ENCODE measurements at regions not wholly inside any gene's neighbourhood (a gene's known extent, or its start where the extent isn't known, plus 50 kb on each side); places are given as distances from the start of the nearest gene placed in this dataset.
"Not testable (repeated sequence)": the region's sequence is repeated elsewhere in the genome, so short reads cannot be mapped to it uniquely, and the experiment has no call there.

DNA sequence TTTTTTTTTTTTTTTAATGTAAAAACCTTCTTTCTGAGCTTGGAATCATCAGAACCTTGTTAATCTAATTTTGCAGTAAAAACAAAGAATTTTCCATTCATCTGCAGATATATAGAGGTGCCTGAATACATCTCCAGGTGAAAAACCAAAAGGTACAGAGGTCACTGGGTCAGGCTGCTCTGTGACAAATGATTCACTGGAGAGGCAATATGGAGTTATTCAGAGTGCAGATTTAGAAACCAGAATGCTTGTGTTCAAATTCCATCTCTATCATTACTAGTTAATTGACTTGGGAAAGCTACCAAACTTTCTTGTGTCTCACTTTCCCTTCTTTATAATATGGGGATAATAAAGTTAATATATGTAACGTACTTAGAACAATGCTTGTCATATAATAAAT is 51.5 kb upstream of the C1orf53 start:
- DNase-seq (ENCODE audit: low spot score) = no peak

DNA sequence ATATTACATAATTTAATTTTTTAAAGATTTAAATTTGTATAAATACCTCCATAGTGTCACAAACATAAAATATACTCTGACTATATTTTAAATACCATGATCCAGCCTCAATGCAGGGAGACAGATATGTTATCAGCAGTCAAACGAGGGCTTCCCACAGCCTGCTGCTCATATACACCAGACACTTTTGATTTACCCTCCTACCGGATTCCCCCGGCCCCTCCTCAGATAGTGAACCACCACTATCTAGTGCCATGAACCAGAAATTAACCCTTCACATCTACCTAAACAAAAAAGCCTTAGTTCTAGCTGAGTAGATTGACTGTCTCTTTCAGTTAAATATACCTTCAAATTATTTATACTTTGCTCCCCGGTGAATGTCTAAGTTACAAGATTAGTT is 52.4 kb upstream of the C1orf53 start:
- no peak for DNase-seq (ENCODE audit: low spot score)

DNA sequence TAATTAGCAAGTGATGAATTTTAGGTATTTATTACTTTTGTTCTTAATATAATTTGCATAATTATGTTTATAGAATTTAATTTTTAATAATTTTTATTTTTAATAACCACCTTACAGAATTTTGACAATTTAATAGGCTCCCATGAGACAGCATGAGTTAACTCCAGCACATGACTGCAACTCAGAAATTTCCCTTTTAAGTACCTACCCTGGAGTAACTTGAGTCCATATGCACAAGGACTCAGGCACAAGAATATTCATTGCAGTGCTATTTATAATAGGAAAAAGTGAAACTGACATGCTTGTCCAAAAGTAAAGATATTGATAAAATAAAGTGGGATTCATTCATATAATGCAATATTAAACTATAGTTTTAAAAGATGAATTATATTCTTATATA is 54.1 kb upstream of the C1orf53 start:
- DNase-seq (ENCODE audit: low spot score) = no peak

DNA sequence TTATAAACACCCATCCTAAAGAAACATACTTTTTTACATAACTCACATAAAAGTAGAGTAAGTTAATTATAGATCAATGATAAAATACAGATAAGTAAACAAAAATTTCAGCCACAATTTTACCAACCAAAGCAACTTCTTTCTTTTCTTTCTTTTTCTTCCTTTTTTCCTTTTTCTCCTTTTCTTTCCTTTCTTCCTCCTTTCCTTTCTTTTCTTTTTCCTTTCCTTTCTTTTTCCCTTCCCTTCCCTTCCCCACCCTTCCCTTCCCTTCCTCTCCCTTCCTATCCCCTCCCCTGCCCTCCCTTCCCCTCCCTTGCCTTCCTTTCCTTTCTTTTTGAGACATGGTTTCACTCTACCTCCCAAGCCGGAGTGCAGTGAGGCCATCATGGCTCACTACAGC is 56.5 kb upstream of the C1orf53 start:
- DNase-seq (ENCODE audit: low spot score) = no peak

DNA sequence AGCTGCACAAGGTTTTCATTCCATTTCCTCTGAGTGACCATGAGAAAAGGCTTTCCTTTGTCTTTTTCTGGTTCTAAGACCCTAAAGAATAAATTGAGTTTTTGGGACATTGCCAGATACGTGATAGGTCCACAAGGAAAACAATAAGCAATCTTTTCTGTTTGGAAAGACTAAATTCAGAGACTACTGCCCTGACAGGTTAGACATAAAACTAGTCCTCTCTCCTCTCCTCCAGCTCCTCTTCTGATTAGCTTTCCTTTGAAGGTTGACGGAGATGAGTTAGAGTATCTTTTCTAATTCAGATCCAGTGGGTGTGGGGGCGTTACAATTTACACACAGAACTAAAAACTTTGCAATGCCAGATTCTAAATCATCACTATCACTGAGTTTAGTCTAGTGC is 57.8 kb upstream of the C1orf53 start:
- no peak for DNase-seq (ENCODE audit: low spot score)

DNA sequence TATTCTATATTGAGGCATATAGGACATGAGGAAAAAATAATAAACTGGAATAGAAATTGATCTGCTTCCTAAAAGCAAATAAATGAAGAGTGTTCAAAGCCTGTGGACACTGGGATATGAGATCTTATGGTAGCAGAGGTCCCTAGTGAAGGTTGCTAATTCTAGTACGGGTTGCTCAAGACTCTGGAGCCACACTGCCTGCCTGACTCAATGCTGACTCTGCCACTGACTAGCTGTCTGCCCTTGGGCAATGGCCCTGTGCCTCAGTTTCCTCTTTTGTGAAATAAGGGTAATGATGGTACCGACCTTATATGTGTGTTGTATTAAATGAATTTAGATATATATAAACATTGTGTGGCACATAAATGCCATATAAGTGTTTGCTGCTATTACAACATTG is 59.0 kb upstream of the C1orf53 start:
- DNase-seq (ENCODE audit: low spot score) = no peak

DNA sequence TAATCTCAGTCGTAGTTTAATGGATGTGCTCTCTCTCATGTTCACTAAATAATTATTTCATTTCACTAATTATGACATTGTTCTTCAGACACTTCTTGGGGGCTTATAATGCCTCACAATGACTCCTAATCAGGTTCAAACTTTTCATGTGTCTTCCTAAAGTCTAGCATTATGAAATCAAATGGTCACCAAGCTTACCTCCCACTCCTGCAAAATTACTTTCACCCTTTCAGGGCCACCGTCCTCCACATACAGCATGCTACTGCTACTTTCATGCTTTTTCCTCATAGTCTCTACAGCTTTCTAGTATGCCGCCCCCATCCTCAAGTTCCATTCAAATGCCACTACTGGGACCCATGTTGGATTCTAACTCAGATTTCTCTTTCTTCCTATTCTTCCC is 59.8 kb upstream of the C1orf53 start:
- DNase-seq (ENCODE audit: low spot score) = no peak

DNA sequence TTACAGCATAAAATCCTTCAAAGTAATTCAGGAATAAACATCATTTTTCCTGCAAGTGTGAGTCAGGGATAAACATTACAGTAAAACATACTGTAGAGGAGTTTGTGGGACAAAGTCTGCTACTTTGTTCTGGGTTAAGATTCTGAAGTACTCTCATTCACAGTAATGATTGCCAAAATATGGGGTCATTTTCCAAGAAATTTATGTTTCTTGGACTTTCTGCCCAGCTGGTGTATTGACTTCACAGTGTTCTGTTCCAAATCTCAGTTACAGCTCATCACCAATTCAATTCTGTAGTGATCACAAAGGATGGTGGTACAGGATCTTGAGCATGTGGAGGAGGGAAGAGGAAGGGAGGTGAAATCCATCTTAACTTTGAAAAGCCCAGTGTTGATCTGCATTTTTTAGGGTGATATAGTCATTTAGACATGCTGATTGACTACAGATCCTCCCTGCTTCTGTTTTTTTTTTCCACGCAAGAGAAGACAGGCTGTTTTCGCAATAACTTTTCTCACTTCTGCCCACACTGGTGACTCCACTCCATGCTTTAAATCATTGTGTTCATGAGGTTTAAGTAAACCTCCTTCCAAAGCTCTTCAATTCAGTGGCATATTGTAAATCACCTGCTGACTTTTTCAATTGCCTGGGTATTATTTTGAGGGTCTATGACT is 60.4 kb upstream of the C1orf53 start:
- DNase-seq (ENCODE audit: low spot score) = no peak

DNA sequence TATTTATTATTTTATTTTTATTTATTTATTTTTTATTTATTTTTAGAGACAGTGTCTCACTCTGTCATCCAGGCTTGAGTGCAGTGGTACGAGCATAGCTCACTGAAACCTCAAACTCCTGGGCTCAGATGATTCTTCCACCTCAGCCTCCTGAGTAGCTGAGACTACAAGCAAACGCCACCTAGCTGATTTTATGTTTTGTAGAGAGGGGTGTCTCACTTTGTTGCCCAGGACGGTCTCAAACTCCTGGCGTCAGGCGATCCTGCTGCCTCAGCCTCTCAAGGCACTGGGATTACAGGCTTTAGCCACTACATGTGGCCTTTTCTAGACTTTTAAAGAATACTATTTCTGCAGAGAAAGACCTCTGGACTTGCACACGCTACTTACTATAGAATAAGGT is 61.3 kb upstream of the C1orf53 start:
- no peak for DNase-seq (ENCODE audit: low spot score)

DNA sequence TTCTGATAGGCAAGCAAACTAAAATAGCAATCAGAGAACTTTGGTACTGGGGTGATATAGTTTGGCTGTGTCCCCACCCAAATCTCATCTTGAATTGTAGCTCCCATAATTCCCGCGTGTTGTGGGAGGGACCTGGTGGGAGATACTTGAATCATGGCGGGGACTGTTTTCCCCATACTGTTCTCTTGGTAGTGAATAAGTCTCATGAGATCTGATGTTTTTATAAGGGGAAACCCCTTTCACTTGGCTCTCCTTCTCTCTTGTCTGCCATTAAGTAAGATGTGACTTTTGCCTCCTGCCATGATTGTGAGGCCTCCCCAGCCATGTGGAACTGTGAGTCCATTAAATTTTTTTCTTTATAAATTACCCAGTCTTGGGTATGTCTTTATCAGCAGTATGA is 62.6 kb upstream of the C1orf53 start:
- DNase-seq (ENCODE audit: low spot score) = not testable (repeated sequence)

DNA sequence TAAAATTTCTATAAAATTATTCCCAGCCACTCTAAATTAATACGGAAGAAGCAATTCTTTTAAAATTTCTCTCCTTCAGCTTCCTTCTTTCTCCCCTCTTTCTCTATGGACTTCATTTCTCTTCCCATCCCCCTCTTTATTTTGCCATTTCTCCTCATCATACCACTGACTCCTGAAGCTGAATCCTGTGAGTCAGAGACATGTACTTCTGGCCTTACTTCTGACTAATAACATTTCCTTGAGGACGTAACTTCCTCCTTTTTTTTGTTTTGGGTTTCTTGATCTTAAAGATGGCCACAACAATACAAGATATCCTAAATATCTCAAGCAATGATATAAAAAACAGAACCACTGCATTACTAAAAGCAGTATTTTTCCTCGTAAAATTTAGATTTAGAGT is 63.6 kb upstream of the DENND1B start:
- peak; percentile 79 for DNase-seq (ENCODE audit: low spot score)

DNA sequence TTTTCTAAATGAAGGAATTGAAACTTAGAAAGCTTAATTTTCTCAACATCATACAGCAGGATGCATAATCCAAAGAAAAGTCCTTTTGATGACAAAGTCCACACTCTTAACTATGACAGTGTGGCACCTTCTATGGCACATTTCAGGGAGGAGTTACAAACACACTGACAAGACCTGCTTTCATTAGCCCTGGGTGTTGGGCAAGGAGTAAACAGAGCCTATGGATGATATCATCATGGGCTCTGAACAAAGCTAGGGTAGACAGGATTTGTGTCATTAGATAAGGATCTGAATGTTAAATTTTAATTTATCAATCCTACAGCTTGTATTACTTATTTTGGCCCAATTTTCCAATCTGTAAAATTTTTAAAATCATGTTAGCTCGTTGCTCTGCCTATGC is 62.6 kb upstream of the DENND1B start:
- DNase-seq (ENCODE audit: low spot score) = no peak

DNA sequence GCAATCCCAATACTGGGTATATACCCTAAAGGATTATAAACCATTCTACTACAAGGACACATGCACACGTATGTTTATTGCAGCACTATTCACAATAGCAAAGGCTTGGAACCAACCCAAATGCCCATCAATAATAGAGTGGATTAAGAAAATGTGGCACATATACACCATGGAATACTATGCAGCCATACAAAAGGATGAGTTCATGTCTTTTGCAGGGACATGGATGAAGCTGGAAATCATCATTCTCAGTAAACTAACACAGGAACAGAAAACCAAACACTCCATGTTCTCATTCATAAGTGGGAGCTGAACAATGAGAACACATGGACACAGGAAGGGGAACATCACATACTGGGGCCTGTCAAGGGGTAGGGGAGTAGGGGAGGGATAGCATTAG is 61.1 kb upstream of the DENND1B start:
- not testable (repeated sequence) for DNase-seq (ENCODE audit: low spot score)

DNA sequence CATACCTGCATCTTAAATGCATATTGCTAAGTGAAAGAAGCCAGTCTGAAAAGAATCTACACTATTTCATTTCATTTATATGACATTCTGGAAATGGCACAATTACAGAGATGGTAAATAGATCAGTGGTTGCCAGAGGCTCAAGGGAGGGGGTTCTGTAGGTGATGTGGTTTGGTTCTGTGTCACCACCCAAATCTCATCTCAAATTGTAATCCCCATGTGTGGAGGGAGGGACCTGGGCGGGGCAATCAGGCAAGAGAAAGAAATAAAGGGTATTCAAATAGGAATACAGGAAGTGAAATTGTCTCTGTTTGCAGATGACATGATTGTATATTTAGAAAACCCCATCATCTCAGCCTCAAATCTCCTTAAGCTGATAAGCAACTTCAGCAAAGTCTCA is 53.7 kb upstream of the DENND1B start:
- not testable (repeated sequence) for DNase-seq (ENCODE audit: low spot score)

DNA sequence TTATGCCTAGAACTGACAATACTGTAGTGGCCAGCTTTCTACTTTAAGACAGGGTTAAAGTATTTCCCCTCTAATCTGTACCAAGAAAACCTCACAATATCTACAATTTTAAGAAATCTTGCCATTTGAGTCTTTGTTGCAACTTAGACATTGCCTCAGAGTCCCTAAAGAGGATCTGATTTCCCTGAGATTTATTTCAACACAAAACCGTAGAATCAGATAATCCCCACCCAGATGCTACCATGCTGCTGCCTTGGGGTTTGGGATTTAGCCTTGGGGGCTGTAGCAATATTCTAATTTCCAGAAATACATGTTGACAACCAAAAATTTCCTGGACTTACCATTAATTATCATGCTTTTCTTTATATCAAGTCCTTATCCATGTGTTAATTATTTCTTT is 50.3 kb upstream of the DENND1B start:
- DNase-seq (ENCODE audit: low spot score) = no peak

Measured in A172 (cell line).